ENCODE measurements at regions not wholly inside any gene's neighbourhood (a gene's known extent, or its start where the extent isn't known, plus 50 kb on each side); places are given as distances from the start of the nearest gene placed in this dataset.
"Not testable (repeated sequence)": the region's sequence is repeated elsewhere in the genome, so short reads cannot be mapped to it uniquely, and the experiment has no call there.

DNA sequence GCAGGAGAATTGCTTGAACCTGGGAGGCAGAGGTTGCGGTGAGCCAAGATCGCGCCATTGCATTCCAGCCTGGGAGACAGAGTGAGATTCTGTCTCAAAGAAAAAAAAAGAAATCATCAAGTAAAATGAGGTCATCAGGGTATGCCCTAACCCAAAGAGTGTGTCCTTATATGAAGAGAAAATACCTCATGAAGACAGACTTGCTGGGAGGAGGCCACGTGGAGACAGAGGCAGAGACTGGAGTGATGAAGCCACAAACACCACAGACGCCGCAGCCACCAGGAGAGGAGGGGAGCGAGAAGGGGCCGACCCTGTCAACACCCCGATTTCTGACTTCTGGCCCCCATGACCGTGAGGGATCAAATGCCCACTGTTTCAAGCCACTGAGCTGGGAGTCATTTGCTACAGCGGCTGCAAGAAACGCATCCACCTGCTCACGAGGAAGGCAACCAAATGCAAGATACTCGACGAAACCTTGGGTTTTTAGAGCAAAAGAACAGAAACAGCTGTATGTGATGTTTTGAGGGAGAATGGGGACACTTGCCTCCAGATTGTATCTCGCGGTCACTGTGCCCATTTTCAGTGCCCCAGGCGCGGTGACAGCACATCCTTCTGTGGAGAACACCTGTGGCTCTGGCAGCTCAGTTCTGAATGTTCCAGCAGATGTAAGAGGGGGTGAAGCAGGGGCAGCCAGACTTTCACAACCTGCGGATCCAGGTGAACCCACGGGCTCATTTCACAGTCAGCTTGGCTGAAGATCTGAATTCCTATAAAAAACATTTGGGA lies 1317.2 kb downstream of the TBC1D22A start:
- DNase-seq = no peak

DNA sequence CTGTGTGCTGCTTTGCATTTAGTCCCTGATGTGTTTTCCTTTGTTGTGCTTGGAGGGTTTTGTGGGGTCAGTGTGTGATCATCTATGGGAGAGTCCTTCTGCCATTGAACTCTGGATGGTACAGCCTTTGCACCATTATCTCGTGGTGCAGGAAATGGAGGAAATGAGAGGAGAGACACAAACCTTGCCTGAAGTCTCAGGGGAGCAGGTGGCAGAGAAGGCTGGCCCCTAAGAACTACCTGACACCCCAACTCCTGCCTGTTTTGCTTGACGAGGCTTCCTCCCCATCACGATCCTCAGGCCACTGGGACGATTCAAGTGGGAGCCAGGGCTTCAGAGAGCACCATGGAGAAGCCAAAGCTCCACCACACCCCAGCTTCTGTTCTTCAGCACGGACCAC lies 1316.4 kb downstream of the TBC1D22A start:
- DNase-seq = no peak

DNA sequence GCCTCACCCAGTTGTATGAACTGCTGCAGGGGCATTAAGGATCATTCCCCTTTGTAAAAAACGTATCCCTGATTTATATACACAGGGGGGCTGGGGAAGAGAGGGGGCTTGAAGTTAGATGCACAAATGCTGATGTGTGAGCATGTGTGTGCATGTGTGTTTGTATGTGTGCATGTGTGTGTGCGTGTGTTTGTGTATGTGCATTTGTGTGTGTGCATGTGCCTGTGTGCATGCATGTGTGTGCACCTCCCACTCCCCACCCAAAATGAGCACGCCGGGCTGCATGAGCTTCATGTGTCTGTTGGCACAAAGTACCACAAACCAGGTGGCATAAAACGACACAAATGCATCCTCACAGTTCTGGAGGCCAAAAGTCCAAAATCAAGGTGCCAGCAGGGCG lies 1315.2 kb downstream of the TBC1D22A start:
- no peak for DNase-seq

DNA sequence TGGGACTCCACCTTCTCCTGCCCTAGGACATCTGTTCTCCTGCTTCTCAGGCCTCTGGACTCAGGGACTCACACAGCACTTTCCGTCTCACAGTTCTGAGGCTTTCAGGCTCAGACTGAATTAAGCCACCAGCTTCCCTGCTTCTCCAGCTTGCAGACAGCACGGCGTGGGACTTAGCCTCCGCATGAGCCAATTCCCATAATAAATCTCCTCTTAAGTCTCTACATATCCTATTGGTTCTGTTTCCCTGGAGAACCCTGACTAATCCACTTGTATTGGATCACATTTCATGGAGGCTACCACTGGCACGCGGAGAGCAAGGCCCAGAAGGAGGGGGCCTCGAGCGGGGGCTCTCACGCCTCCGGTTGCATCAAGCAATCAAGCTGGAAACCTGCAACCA lies 1313.6 kb downstream of the TBC1D22A start:
- no peak for DNase-seq

DNA sequence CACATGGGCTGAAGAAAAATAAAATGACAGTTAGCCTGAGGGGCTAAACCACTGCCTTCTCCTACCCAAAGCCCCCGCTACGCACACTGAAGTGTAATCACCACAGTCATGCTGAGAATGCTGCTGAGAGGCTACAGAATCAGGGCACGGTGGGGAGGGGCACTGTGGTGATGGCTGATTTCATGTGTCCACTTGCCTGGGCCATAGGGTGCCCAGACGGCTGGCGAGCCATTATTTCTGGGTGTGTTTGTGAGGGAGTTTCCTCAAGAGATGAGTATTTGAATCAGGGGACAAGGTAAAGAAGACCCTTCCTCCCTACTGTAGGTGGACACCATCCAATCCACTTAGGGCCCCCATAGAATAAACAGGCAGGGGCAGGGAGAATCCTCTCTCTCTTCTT lies 1313.2 kb downstream of the TBC1D22A start:
- no peak for DNase-seq

DNA sequence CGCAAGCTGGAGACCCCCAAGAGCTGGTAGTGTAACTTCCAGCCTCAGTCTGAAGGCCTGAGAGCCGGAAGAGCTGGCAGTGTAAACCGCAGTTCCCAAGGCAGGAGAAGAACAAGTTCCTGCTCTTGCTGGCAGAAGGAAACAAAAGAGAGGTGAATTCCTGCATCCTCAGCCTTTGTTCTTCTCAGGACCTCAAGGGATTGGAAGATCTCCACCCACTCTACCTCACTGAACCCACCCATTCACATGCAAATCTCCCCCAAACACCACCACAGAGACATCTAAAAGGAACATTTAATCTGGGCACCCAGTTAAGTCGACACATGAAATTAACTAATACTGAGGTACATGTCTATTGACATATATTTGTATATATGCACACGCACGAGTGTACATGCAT lies 1310.3 kb downstream of the TBC1D22A start:
- DNase-seq = no peak

DNA sequence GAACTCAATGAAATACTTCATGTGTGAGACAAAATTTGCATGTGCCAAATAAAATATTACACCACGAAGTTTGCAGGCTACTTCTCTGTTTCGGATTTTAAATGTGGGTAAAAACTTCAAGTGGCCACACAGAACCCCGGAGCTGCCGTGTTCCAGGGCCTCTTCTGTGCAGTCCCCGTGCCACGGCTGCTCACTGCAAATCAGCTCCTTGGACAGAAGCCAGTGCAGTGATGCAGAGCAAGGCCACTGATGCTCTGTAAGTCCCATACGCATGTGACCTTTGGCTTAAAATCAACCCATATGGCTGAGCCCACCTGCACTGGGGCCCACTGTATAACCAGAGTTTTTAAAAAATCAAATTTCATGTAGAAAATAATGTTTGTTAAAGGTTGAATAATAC lies 1309.4 kb downstream of the TBC1D22A start:
- DNase-seq = peak in 1 of 2 experiments; percentile 35

DNA sequence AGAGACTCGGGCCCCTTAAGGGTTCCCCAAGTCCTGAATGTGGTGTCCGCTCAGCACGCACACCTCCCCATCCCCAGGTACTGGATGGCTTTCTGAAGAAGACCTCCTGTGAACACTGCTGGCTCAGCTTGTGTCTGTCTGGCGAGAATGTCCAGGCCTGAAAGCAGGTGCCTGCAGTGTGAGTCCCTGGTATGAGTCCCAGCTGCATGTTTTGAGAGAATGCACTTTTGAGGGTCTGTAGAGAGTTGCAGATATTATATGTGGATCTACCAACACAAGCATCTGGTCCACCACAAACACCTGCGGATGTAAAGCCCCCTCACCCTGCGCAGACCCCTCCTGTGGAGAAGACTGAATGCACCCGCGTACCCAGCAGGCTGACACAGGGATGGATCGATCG lies 1308.9 kb downstream of the TBC1D22A start:
- no peak for DNase-seq

DNA sequence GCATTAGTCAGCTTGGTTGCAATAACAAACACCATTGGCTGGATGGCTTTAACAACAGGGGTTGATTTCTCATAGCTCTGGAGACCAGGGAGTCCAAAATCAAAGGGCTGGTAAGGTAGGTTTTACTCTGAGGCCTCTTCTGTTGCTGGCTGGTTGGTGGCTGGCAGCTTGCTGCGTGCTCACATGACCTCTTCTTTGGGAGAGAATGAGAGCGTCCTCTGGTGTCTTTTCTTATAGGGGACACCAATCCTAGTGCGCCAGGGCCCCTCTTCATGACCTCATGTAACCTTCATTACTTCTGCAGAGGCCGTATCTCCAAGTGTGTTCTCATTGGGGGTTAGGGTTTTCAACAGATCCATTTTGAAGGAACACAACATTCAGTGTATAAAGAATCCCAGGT lies 1308.3 kb downstream of the TBC1D22A start:
- DNase-seq = no peak

DNA sequence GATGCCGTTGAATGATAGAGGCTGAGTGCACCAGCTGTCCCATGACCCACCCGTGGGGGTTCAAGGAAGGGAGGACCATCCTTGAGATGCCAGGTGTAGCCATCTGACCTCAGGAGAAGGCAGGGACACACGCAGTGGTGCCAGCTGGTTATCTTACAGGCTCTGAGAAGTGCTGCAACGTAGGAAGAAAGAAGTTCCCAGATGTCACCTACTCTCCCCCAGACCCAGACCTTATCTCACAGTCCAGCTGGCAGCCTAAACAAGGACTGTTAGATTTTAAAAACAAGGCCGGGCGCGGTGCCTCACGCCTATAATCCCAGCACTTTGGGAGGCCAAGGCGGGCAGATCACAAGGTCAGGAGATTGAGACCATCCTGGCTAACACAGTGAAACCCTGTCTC lies 1307.6 kb downstream of the TBC1D22A start:
- no peak for DNase-seq

DNA sequence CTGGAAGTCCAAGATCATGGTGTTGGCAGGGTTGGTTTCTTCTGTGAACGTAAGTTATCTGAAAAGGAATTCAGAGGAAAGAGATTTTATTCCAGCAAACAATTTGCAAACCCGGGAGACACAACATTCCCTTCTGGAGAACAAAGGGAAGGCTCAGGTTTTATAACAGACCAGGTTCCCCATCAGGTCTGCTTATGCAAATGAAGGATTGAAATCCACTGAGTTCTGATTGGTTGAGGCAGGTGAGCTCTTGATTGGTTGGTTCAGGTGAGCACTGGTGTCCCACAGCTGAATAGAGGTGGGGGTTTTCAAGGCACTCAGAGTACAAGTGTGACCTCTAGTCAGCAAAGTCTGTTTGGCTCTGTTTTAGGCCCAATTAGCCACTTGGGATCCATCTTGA lies 1306.8 kb downstream of the TBC1D22A start:
- no peak for DNase-seq

DNA sequence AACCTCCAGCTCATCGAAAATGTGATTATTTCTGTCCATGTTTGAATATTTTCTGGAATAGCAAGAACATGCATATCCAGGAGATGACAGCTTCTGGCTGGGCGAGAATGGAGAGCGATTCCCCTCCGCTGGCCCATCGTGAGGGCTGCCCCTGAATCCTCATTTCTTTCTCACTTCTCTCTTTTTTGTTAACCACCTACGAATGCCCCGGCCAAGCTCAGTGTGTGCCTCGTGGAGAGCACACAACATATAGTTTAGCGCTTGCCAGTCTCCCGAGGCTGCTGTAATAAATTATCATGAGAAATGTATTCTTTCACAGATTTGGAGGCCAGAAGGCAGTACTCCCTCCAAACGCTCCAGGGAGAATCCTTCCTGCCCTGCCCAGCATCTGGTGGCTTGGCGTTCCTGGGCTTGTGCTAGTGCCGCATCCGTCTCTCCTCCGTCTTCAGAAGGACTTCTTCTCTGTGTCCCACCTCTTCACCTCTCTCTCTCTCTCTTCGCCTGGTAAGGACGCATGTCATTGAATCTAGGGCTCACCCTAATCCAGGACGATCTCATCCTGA lies 1306.0 kb downstream of the TBC1D22A start:
- peak; percentile 49 to 84 for DNase-seq

DNA sequence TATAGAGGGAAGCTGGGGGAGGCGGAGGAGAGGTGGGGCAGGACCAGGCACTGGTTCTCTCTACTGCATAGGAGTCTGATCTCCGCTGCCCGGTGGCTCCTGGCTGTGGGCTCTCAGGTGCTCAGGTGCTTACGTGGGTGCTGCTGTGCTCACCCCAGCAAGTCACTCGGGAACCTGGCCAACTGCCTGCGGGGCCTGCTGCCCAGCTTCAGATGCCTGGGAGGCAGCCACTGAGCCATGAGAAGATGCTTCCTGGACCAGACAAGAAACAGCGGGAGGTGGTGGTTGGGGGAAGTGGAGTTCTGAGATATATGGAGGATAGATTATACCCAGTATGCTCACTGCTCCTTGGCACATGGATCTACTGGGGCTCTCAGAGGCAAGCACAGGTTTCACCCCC lies 1303.4 kb downstream of the TBC1D22A start:
- peak; percentile 4 to 80 for DNase-seq

DNA sequence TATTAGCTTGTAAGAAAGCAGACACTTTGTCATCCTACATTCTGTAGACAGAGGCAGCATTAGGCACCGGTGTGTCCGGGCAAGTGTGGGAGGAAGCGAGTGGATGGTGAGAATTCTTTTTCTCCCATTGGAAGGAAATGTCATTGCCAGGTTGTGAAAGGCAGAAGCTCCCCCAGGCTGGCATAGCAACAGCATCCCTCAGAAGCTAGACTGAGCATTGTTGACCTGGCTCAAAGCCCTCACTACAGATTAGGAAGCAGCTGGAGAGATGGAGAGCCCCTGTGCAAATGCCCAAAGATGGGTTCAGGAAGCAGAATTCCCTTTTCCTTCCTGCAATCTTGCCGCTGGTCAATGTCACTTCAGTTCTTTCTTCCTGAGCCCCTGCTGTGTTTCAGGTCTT lies 1299.3 kb downstream of the TBC1D22A start:
- peak in 1 of 2 experiments; percentile 23 for DNase-seq

DNA sequence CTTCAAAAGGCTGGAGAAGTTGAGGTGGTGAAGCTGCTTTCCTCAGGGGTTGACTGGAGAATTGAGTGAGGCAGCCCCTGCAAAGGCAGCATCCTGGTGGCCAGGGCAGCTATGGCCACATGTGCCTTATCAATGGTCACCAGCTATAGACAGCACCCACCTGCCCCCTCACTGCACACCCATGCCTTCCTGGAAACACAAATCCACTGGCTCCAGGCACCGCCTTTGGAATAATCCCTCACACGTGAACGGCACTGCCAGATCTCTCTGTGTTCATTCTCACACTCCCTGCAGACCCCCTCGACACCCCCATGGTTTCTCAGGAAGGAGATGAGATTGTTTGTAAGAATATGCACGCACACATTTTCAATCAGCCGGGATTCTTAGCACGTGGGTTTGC lies 1297.8 kb downstream of the TBC1D22A start:
- DNase-seq = no peak

DNA sequence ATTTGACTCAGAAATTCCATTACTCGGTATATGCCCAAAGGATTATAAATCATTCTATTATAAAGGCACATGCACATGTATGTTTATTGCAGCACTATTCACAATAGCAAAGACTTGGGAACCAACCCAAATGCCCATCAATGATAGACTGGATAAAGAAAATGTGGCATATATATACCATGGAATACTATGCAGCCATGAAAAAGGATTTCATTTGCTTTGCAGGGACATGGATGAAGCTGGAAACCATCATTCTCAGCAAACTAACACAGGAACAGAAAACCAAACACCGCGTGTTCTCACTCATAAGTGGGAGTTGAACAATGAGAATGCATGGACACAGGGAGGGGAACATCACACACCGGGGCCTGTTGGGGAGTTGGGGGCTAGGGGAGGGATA lies 1297.1 kb downstream of the TBC1D22A start:
- not testable (repeated sequence) for DNase-seq

DNA sequence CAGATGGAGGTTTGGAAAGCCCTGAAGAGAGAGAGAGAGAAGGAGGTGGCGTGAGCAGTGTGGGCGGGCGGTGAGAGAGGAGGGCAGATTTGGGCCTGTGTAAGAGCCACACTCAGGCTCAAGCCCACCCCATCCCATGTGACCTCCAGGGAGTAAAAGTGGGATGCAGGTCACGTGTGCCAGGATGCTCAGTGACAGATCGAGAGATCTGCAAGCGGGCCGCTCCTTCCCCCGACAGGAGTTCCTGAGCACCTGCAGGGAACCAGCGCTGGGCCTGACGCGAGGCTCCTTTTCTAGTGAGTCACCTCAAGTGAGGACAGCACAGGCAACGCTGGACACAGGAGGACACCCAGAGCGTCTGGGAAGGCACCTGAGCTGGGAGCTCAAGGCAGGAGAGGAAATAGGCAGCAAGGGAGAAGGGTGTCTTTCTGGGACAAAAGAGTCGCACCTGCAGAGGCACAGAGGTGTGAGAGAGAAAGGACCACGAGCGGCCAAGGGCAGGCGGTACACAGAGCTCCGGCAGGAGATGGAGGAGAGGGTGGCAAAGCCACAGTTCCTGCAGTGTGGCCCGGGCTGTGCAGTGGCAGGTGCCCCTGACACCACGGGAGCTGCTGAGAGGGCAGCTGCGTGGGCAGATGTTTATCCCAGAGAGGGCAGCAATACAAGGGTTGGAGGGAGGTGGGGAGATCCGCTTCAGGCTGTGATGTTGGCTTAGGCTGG lies 1294.8 kb downstream of the TBC1D22A start:
- no peak for DNase-seq

DNA sequence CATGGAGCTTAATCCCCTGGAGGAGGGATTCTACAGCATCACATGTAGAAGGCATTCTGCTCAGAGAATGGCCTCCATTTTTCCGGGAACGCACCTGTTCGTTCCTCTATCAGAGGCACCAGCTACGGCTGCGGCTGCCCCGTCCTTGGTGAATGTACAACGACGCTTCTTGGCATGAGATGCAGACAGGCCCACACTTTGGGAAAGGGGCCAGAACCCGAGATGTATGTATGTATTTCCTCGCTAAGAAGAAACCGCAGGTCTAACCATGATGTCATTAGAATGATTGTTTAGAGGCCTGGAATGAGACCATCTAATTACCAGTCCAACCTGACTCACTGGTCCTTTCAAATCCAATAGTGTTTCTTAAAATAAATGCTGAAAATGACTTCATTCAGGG lies 1293.4 kb downstream of the TBC1D22A start:
- DNase-seq = no peak

DNA sequence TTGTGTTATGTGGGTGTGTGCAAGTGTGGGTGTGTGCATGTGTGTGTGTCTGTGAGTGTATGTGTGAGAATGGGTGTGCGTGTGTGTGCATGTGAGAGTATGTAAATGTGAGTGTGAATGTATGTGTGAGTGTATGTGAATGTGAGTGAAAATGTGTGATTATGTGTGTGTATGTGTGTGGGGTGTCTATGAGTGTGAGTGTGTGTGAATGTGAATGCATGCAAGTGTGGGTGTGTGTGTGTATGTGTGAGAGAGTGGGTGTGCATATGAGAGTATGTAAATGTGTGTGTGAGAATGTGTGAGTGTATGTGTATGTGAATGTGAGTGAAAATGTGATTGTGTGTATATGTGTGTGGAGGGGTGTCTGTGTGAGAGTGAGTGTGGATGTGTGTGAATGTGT lies 1292.7 kb downstream of the TBC1D22A start:
- DNase-seq = no peak

DNA sequence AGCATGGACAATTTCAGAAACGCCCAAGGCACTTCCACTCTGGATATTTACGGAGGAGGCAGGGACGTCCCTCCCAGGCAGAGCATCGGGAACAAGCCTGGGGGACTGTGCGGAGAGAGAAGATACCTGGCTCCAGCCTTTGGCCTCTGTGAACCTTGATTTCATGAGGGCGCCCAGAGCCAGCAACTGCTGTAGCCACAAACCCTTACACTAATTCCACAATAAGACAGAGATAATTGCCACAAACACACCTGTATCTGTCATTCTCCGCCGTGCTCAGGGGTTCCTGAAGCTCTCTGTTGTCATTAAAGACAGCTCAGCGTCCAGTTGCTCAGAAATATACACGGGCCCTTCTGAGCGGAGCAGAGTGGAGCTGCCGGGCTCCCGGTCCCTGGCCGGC lies 1292.1 kb downstream of the TBC1D22A start:
- no peak for DNase-seq

DNA sequence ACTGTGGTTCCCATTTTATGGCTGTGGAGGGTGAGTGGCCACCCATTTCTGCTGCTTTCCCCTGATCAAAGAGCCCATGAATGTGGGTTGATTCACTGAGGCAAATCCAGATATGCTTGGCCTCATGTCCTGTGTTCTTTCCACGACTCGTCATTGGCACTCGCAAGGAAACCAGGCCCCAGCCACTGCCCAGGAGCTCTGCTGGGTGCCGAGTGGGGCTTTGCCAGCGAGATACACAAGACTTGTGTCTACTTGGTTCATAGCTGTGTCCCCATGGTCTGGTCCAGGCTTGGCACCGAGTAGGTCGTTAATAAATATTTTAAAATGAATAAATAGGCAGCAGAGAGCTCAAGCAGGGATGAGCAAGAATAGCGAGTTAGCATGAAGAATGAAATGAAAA lies 1291.5 kb downstream of the TBC1D22A start:
- peak in 1 of 2 experiments; percentile 7 for DNase-seq

DNA sequence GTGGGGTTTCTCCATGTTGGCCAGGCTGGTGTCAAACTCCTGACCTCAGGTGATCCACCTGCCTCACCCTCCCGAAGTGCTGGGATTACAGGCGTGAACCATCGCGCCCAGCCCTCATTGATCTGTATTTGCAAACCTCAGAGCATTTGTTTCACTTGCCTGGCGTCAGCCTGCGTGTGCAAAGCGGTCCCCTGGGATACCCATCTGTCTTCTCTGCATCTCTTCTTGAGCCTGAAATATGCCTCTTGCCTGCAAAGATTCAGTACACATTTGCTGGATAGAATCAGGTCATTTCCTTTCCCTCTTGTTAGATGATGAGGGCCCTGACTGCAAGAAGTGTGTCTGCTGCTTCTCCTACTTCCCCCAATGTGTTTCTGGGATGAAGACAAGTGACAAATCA lies 1291.0 kb downstream of the TBC1D22A start:
- DNase-seq = no peak

DNA sequence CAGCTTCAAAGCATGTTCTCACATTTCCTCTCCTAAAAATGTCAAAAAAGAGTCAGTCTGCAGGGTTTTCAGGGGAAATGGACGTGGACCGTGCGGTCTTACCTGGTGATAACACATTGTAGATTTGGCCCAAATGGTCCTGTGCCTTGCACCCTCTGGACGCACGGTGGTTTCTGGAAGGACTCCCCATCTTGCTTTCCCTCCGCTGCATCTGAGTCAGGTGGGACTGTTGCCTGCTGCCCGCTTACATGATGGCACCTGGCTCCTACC lies 1290.1 kb downstream of the TBC1D22A start:
- no peak for DNase-seq

DNA sequence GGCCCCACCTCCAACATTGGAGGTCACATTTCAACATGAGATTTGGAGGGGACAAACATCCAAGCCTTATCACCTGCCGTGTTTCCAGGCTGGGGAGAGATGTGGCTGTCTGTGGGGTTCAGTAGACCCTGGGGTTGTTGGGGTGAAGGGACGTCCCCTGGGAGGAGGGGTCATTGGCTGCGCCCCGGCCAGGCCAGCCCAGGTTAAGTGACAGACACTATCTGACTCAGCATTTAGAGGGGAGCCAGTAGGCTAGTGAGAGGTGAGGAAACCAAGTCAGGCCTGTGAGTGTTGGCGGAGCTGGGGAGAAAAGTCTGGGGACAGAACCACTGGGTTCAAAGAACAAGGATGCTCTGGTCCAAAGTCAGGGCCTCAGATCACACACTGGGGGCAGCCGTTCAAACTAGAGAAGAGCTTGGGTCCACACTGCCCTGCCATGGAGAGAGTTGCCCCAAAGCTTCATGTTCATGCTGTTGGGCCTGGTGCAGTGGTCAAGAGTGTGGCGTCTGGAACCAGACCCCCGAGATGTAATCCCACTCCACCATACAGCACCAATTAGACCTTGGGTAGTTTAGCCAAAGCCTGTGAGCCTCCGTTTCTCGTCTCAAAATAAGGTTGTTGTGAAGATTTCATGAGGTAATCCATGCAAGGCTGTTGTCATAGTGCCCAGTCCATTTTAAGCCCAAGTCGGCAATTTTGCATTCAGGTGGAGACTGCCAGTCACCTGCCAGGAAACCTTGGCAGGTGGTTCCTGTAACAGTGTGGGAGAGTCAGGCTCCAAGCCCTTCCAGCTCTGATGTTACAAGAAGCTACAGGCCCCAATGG lies 1289.6 kb downstream of the TBC1D22A start:
- DNase-seq = no peak
